Caco-2 (cell line): ENCODE measurements at regions not wholly inside any gene's neighbourhood (a gene's known extent, or its start where the extent isn't known, plus 50 kb on each side); places are given as distances from the start of the nearest gene placed in this dataset.

Experiments used
- BruUV-seq: library from RNA; stranded (reverse); fragments of 400-500 nt; replicated peaks from 2 replicates; lab custom pipeline; 2021; lab: Mats Ljungman, UMichigan
- CTCF ChIA-PET: fragments of 300-600 bp; sonication (Branson Sonifier 250); formaldehyde crosslinking; loops from one replicate; lab custom pipeline; 2022; ENCODE audit warnings: antibody characterized with exemption; lab: Charles Lee
- POLR2A ChIA-PET: fragments of 300-600 bp; sonication (Branson Sonifier 250); formaldehyde crosslinking; loops from one replicate; lab custom pipeline; 2022; ENCODE audit warnings: antibody characterized with exemption; lab: Charles Lee
- DNase-seq, 2 experiments: peaks; one replicate each; pipeline versions ENCODE4 v3.0.0 to v3.0.0-alpha.2; 2020 to 2022
- H3K27me3 ChIP-seq: replicated peaks from 2 replicates; pipeline ENCODE4 v1.6.0; 2011; ENCODE audit warnings: low read length; ENCODE audit not compliant: control insufficient read depth, insufficient read depth
- H3K36me3 ChIP-seq: 2 replicates; pipeline ENCODE4 v1.5.1; 2011; ENCODE audit warnings: low read length; ENCODE audit not compliant: control insufficient read depth, insufficient read depth
- H3K4me1 ChIP-seq: fragments of 250-450 bp; sonication (Bioruptor Pico); 2 replicates; pipeline ENCODE4 v1.5.1; 2020; ENCODE audit warnings: mild to moderate bottlenecking
- H3K4me3 ChIP-seq: 2 replicates; pipeline ENCODE4 v1.5.1; 2011; ENCODE audit warnings: low read depth, mild to moderate bottlenecking, control low read depth, low read length
- H3K9me3 ChIP-seq: fragments of 250-450 bp; sonication (Bioruptor Pico); 2 replicates; pipeline ENCODE4 v1.5.1; 2020; ENCODE audit warnings: mild to moderate bottlenecking, moderate library complexity
- H3K27ac Mint-ChIP-seq: one replicate; pipeline ENCODE4 v1.8.0; 2022; ENCODE audit warnings: mixed read lengths; ENCODE audit not compliant: unreplicated experiment
- H3K27me3 Mint-ChIP-seq: one replicate; pipeline ENCODE4 v1.8.0; 2022; ENCODE audit warnings: mixed read lengths; ENCODE audit not compliant: insufficient read depth, unreplicated experiment
- H3K36me3 Mint-ChIP-seq: one replicate; pipeline ENCODE4 v1.8.0; 2022; ENCODE audit warnings: mild to moderate bottlenecking, mixed read lengths; ENCODE audit not compliant: insufficient read depth, unreplicated experiment
- H3K4me1 Mint-ChIP-seq: one replicate; pipeline ENCODE4 v1.8.0; 2022; ENCODE audit warnings: low read depth, mixed read lengths; ENCODE audit not compliant: unreplicated experiment
- H3K4me3 Mint-ChIP-seq: one replicate; pipeline ENCODE4 v1.8.0; 2022; ENCODE audit warnings: mild to moderate bottlenecking, moderate library complexity, mixed read lengths; ENCODE audit not compliant: unreplicated experiment
- H3K9me3 Mint-ChIP-seq: one replicate; pipeline ENCODE4 v1.8.0; 2022; ENCODE audit warnings: mixed read lengths; ENCODE audit not compliant: unreplicated experiment
- intact Hi-C: fragments of 100-400 bp; cut with micrococcal nuclease; formaldehyde crosslinking; loops from one replicate; pipeline ENCODE4 v1.10.0; 2022; ENCODE audit not compliant: unreplicated experiment
- TF ChIP-seq, protein P1 (sequence below), 2 experiments: fragments of 200-600 bp in 1 of 2; IDR thresholded peaks; 1 replicate in 1 of 2; 2 replicates in 1 of 2; pipeline versions ENCODE4 v1.5.1 to v1.8.0; 2011 to 2022; ENCODE audit warnings: antibody characterized with exemption in 1 of 2, control low read depth in 1 of 2, inconsistent platforms in 1 of 2, low read depth in 1 of 2, low read length in 1 of 2, mild to moderate bottlenecking in 1 of 2, moderate library complexity in 1 of 2; ENCODE audit not compliant: insufficient read depth in 1 of 2, severe bottlenecking in 1 of 2, unreplicated experiment in 1 of 2

GRCh38 chr4:67037504-67038227 is 507.6 kb downstream of the CENPC start:
- Histone ChIP-seq H3K4me3 (no peak overlapping the region), H3K9me3 (no peaks in the 10 kb centered on the region), H3K4me1 (no peaks in the 10 kb centered on the region), H3K36me3 (no peaks in the 10 kb centered on the region), H3K27me3 (no peaks in the 10 kb centered on the region)
- CTCF ChIA-PET = no interaction called here
- POLR2A ChIA-PET = no interaction called here
- H3K27me3 Mint-ChIP-seq = no peaks in the 10 kb centered on the region
- no peaks in the 10 kb centered on the region for H3K36me3 Mint-ChIP-seq
- no peak for DNase-seq
- intact Hi-C loops = no loop called here
- TF ChIP-seq, protein P1, sequence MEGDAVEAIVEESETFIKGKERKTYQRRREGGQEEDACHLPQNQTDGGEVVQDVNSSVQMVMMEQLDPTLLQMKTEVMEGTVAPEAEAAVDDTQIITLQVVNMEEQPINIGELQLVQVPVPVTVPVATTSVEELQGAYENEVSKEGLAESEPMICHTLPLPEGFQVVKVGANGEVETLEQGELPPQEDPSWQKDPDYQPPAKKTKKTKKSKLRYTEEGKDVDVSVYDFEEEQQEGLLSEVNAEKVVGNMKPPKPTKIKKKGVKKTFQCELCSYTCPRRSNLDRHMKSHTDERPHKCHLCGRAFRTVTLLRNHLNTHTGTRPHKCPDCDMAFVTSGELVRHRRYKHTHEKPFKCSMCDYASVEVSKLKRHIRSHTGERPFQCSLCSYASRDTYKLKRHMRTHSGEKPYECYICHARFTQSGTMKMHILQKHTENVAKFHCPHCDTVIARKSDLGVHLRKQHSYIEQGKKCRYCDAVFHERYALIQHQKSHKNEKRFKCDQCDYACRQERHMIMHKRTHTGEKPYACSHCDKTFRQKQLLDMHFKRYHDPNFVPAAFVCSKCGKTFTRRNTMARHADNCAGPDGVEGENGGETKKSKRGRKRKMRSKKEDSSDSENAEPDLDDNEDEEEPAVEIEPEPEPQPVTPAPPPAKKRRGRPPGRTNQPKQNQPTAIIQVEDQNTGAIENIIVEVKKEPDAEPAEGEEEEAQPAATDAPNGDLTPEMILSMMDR (IDR thresholded peaks at IDR 0.05; ENCODE audit: insufficient read depth in 1 of 2, low read depth in 1 of 2, low read length in 1 of 2, severe bottlenecking in 1 of 2, unreplicated experiment in 1 of 2) = no peak
- BruUV-seq = no TSS peak
- H3K27ac Mint-ChIP-seq = no peak overlapping the region
- H3K9me3 Mint-ChIP-seq = no peaks in the 10 kb centered on the region
- no peaks in the 10 kb centered on the region for H3K4me1 Mint-ChIP-seq
- no peak overlapping the region for H3K4me3 Mint-ChIP-seq

DNA sequence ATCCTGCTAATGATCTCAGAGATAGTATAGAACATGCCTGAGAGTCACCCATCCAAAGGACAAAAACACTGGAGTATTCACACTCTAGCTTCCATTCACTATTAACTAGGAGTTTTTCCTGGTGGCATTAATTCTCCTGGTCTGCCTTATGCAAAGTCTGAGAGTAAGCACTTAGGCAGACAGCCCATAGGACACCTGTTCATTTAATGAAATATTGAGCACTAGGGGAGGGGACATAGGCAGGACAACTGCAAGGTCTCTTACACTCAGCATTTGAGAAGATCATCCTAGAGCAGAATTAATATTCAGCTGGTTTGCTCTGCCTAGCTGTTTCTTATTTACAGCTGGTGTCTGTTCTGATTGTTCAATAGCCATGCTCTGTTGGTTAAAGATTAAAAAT is 508.5 kb downstream of the CENPC start:
- Histone ChIP-seq H3K4me3 (no peak overlapping the region), H3K36me3 (no peaks in the 10 kb centered on the region), H3K9me3 (no peaks in the 10 kb centered on the region), H3K27me3 (no peaks in the 10 kb centered on the region), H3K4me1 (no peaks in the 10 kb centered on the region)
- CTCF ChIA-PET = no interaction called here
- Mint-ChIP-seq H3K27me3 (no peaks in the 10 kb centered on the region), H3K27ac (no peak overlapping the region), H3K9me3 (no peaks in the 10 kb centered on the region), H3K4me1 (no peaks in the 10 kb centered on the region), H3K36me3 (no peaks in the 10 kb centered on the region), H3K4me3 (no peak overlapping the region)
- BruUV-seq = no TSS peak
- TF ChIP-seq, protein P1 (IDR thresholded peaks at IDR 0.05; ENCODE audit: insufficient read depth in 1 of 2, low read depth in 1 of 2, low read length in 1 of 2, severe bottlenecking in 1 of 2, unreplicated experiment in 1 of 2) = no peak
- POLR2A ChIA-PET = no interaction called here
- intact Hi-C loops = no loop called here
- no peak for DNase-seq

GRCh38 chr4:67035986-67036385 is 509.3 kb downstream of the CENPC start:
- intact Hi-C loops = no loop called here
- ChIA-PET POLR2A (no interaction called here), CTCF (no interaction called here)
- no peaks in the 10 kb centered on the region for H3K36me3 ChIP-seq
- TF ChIP-seq, protein P1 (IDR thresholded peaks at IDR 0.05; ENCODE audit: insufficient read depth in 1 of 2, low read depth in 1 of 2, low read length in 1 of 2, severe bottlenecking in 1 of 2, unreplicated experiment in 1 of 2) = no peak
- H3K9me3 Mint-ChIP-seq = no peaks in the 10 kb centered on the region
- no peaks in the 10 kb centered on the region for H3K27me3 ChIP-seq
- no peak overlapping the region for H3K27ac Mint-ChIP-seq
- no TSS peak for BruUV-seq
- DNase-seq = no peak
- no peak overlapping the region for H3K4me3 Mint-ChIP-seq
- H3K27me3 Mint-ChIP-seq = no peaks in the 10 kb centered on the region
- no peak overlapping the region for H3K4me3 ChIP-seq
- no peaks in the 10 kb centered on the region for H3K9me3 ChIP-seq
- H3K4me1 Mint-ChIP-seq = no peaks in the 10 kb centered on the region
- no peaks in the 10 kb centered on the region for H3K4me1 ChIP-seq
- no peaks in the 10 kb centered on the region for H3K36me3 Mint-ChIP-seq
